GM12874 (cell line): ENCODE measurements at regions not wholly inside any gene's neighbourhood (a gene's known extent, or its start where the extent isn't known, plus 50 kb on each side); places are given as distances from the start of the nearest gene placed in this dataset.

Experiments
- TF ChIP-seq, protein P1 (sequence below): IDR thresholded peaks from 2 replicates; pipeline ENCODE4 v1.5.1; 2011; ENCODE audit warnings: low read depth, mild to moderate bottlenecking, control low read depth, low read length, moderate library complexity; ENCODE audit not compliant: insufficient read depth

DNA sequence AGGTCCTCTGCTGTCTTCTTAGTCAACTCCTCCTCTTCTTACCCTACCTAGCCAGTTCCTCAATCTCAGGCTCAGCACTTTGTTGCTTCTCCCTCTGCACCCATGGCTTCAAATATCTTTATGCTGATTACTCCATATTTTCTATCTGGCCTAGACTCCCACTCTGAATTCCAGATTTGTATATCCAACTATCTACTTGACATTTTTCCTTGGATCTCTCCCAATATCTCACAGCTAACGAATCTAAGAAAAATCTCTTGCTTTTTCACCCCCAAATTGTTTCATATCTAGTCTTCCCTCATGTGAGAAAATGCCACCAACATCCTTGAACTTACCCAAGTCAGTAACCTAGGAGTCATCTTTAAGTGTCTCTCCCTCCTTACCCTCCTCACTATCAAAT lies 176.4 kb upstream of the ERCC4 start:
- TF ChIP-seq, protein P1, sequence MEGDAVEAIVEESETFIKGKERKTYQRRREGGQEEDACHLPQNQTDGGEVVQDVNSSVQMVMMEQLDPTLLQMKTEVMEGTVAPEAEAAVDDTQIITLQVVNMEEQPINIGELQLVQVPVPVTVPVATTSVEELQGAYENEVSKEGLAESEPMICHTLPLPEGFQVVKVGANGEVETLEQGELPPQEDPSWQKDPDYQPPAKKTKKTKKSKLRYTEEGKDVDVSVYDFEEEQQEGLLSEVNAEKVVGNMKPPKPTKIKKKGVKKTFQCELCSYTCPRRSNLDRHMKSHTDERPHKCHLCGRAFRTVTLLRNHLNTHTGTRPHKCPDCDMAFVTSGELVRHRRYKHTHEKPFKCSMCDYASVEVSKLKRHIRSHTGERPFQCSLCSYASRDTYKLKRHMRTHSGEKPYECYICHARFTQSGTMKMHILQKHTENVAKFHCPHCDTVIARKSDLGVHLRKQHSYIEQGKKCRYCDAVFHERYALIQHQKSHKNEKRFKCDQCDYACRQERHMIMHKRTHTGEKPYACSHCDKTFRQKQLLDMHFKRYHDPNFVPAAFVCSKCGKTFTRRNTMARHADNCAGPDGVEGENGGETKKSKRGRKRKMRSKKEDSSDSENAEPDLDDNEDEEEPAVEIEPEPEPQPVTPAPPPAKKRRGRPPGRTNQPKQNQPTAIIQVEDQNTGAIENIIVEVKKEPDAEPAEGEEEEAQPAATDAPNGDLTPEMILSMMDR = no peak

- TF ChIP-seq, protein P1 = no peak
Measured at GRCh38 chr16:13756411-13757140, 163.4 kb upstream of the ERCC4 start.

GRCh38 chr16:13766334-13766733 lies 153.6 kb upstream of the ERCC4 start:
- TF ChIP-seq, protein P1 = no peak

DNA sequence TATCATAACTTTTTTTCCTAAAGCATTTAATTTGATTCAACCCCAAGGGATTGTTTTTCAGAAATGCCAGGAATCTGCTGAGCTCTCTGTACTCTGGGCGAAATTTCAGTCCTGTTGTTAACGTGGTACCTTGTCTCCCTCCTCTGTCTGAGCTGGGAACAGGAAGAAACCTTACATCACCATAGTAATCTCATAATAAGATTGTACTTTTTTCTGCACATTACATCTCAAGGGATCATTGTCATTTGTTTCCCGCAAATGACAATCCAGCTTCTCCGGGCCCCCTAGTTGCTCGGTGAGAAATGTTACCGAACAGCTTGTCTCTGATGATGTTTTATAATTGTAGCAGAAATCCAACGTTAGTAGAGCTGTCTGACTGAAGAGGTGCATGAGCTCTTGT lies 152.7 kb upstream of the ERCC4 start:
- TF ChIP-seq, protein P1 = no peak

- TF ChIP-seq, protein P1 = no peak
Measured at GRCh38 chr16:13768471-13768870, 151.5 kb upstream of the ERCC4 start.

GRCh38 chr16:13770436-13770835 lies 149.5 kb upstream of the ERCC4 start:
- TF ChIP-seq, protein P1 = no peak

GRCh38 chr16:13772782-13773181 lies 147.2 kb upstream of the ERCC4 start:
- TF ChIP-seq, protein P1 = no peak
